DOHH2 (cell line): ENCODE measurements at regions not wholly inside any gene's neighbourhood (a gene's known extent, or its start where the extent isn't known, plus 50 kb on each side); places are given as distances from the start of the nearest gene placed in this dataset.

ENCODE experiments used
- H3F3A ChIP-seq: fragments of 200-600 bp; sonication (generic), shearing (Covaris generic); 2 replicates; pipeline ENCODE4 v1.6.0; 2016; ENCODE audit warnings: antibody characterized with exemption, mild to moderate bottlenecking; ENCODE audit not compliant: control insufficient read depth, insufficient read depth
- H3K27ac ChIP-seq: fragments of 200-600 bp; sonication (generic); 2 replicates; pipeline ENCODE4 v1.5.1; 2014; ENCODE audit warnings: low read depth, mild to moderate bottlenecking, low read length, moderate library complexity
- H3K27me3 ChIP-seq: fragments of 200-600 bp; sonication (generic); 2 replicates; pipeline ENCODE4 v1.6.1; 2014; ENCODE audit warnings: mild to moderate bottlenecking, low read length, mixed read lengths; ENCODE audit not compliant: control insufficient read depth
- H3K36me3 ChIP-seq: fragments of 200-600 bp; sonication (generic); 2 replicates; pipeline ENCODE4 v1.6.1; 2014; ENCODE audit warnings: mild to moderate bottlenecking, low read length, moderate library complexity, mixed read lengths; ENCODE audit not compliant: control insufficient read depth
- H3K4me1 ChIP-seq: fragments of 200-600 bp; sonication (generic); 2 replicates; pipeline ENCODE4 v1.6.1; 2014; ENCODE audit warnings: mild to moderate bottlenecking, low read length, mixed read lengths; ENCODE audit not compliant: control insufficient read depth
- H3K4me2 ChIP-seq: fragments of 200-600 bp; sonication (generic); 2 replicates; pipeline ENCODE4 v1.6.0; 2014; ENCODE audit warnings: mild to moderate bottlenecking, low read length, moderate library complexity
- H3K4me3 ChIP-seq: fragments of 200-600 bp; sonication (generic); 2 replicates; pipeline ENCODE4 v1.5.1; 2014; ENCODE audit warnings: mild to moderate bottlenecking, low read length, mixed read lengths
- H3K79me2 ChIP-seq: fragments of 200-600 bp; sonication (generic); 2 replicates; pipeline ENCODE4 v1.6.1; 2014; ENCODE audit warnings: mild to moderate bottlenecking, low read length, mixed read lengths; ENCODE audit not compliant: control insufficient read depth
- H3K9me2 ChIP-seq: fragments of 200-600 bp; sonication (generic); replicated peaks from 2 replicates; pipeline ENCODE4 v1.6.1; 2014; ENCODE audit warnings: mild to moderate bottlenecking, low read length, mixed read lengths; ENCODE audit not compliant: control insufficient read depth
- H3K9me3 ChIP-seq: fragments of 200-600 bp; sonication (generic); 2 replicates; pipeline ENCODE4 v1.6.1; 2014; ENCODE audit warnings: antibody characterized with exemption, low read length, mixed read lengths; ENCODE audit not compliant: control insufficient read depth, insufficient read depth
- H4K20me1 ChIP-seq: fragments of 200-600 bp; sonication (generic); 2 replicates; pipeline ENCODE4 v1.6.0; 2014; ENCODE audit warnings: low read depth, mild to moderate bottlenecking, antibody characterized with exemption, low read length, moderate library complexity; ENCODE audit not compliant: control insufficient read depth, insufficient read depth
- EZH2phosphoT487 ChIP-seq: fragments of 200-600 bp; sonication (generic); IDR thresholded peaks from 2 replicates; pipeline ENCODE4 v1.6.1; 2017; ENCODE audit warnings: borderline replicate concordance, mild to moderate bottlenecking, antibody characterized with exemption, low read length, moderate library complexity, mixed read lengths
- TF ChIP-seq, protein P1 (sequence below): fragments of 200-600 bp; sonication (generic); IDR thresholded peaks from one replicate; pipeline ENCODE4 v1.5.1; 2014; ENCODE audit warnings: antibody characterized with exemption, mild to moderate bottlenecking, low read depth, low read length; ENCODE audit not compliant: poor library complexity, severe bottlenecking

DNA sequence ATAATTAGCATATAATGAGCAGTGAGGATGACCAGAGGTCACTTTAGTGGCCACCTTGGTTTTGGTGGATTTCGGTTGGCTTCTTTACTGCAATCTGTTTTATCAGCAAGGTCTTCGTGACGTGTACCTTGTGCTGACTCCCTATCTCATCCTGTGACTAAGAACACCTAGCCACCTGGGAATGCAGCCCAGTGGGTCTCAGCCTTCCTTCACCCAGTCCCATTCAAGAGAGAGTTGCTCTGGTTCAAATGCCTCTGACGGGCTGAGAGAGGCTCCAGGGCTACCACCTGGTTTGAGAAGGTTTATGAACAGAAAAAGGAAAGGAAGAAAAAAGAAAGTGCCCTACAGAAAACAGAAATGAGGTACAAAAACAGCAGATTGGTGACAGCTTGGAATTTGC is 738.7 kb downstream of the SOCS6 start:
- H3K27me3 ChIP-seq = no peaks in the 10 kb centered on the region
- no peaks in the 10 kb centered on the region for H3K4me1 ChIP-seq
- H3K79me2 ChIP-seq = no peaks in the 10 kb centered on the region
- H4K20me1 ChIP-seq = no peaks in the 10 kb centered on the region
- no peaks in the 10 kb centered on the region for H3K9me2 ChIP-seq
- no peaks in the 10 kb centered on the region for H3K36me3 ChIP-seq
- H3K9me3 ChIP-seq = no peaks in the 10 kb centered on the region
- H3K4me2 ChIP-seq = no peak overlapping the region
- H3K27ac ChIP-seq = no peak overlapping the region
- TF ChIP-seq, protein P1, sequence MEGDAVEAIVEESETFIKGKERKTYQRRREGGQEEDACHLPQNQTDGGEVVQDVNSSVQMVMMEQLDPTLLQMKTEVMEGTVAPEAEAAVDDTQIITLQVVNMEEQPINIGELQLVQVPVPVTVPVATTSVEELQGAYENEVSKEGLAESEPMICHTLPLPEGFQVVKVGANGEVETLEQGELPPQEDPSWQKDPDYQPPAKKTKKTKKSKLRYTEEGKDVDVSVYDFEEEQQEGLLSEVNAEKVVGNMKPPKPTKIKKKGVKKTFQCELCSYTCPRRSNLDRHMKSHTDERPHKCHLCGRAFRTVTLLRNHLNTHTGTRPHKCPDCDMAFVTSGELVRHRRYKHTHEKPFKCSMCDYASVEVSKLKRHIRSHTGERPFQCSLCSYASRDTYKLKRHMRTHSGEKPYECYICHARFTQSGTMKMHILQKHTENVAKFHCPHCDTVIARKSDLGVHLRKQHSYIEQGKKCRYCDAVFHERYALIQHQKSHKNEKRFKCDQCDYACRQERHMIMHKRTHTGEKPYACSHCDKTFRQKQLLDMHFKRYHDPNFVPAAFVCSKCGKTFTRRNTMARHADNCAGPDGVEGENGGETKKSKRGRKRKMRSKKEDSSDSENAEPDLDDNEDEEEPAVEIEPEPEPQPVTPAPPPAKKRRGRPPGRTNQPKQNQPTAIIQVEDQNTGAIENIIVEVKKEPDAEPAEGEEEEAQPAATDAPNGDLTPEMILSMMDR = no peak
- TF ChIP-seq EZH2phosphoT487 = no peak
- H3F3A ChIP-seq = no peaks in the 10 kb centered on the region
- no peak overlapping the region for H3K4me3 ChIP-seq

DNA sequence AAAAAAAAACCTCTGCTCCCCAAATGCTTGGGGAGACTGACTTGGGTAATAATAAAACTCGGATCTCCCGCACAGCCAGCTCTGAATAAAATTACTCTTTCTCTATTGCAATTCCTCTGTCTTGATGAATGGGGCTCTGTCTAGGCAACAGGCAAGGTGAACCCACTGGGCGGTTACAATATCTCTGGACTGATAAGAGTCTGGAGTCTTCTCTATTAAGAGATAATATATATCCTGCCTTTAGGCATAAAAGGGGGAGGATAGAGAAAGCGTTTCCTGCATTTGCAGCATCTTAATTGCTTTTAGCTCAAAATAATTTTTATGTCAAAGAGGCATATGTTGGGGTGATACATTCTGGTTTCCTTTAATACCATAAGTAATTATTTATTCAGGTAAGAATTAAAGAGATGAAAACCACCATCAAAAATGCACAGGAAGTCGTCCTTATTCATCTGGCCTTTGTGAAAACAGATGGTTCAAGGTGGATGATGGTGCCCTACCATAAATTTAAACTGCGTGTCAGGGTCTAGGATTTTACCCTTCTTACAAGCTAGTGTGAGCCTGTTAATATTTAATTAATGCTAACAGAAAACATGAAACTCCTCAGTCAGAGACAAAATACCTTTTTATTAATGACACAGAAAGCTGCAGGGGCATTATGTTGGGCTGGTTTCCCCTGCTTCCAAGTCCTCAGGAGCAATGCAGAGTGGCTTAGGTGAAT is 736.8 kb downstream of the SOCS6 start:
- TF ChIP-seq, protein P1 = no peak
- TF ChIP-seq EZH2phosphoT487 = no peak
- H3K27ac ChIP-seq = no peak overlapping the region

DNA sequence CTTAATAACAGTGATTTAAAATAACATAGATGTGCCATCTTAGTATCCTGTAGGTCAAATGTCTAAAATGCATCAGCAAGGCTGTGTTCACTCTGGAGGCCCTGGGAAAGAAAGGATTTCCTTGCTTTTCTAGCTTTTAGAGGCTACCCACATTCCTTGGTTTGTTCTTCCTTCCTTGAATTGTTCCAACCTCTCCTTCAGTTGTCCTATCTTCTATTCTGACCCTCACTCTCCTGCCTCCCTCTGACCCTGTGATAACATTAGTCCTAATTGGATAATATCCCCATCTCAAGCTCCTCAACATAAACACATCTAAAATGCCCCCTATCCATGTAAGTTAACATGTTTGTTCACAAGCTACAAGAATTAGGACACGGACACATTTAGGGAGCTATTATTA is 733.5 kb downstream of the SOCS6 start:
- no peaks in the 10 kb centered on the region for H3K79me2 ChIP-seq
- no peak overlapping the region for H3K4me3 ChIP-seq
- H3F3A ChIP-seq = no peaks in the 10 kb centered on the region
- no peaks in the 10 kb centered on the region for H3K9me3 ChIP-seq
- no peaks in the 10 kb centered on the region for H3K36me3 ChIP-seq
- H3K4me2 ChIP-seq = no peak overlapping the region
- no peaks in the 10 kb centered on the region for H3K4me1 ChIP-seq
- TF ChIP-seq, protein P1 = no peak
- TF ChIP-seq EZH2phosphoT487 = no peak
- no peak overlapping the region for H3K27ac ChIP-seq
- no peaks in the 10 kb centered on the region for H3K9me2 ChIP-seq
- no peaks in the 10 kb centered on the region for H4K20me1 ChIP-seq
- H3K27me3 ChIP-seq = no peaks in the 10 kb centered on the region

More for the DNA sequence above, 736.8 kb downstream of the SOCS6 start:
- no peaks in the 10 kb centered on the region for H3K36me3 ChIP-seq
- no peaks in the 10 kb centered on the region for H3K27me3 ChIP-seq
- no peaks in the 10 kb centered on the region for H3K9me2 ChIP-seq
- no peaks in the 10 kb centered on the region for H3K9me3 ChIP-seq
- H3K79me2 ChIP-seq = no peaks in the 10 kb centered on the region
- no peak overlapping the region for H3K4me2 ChIP-seq
- H3K4me3 ChIP-seq = no peak overlapping the region
- no peaks in the 10 kb centered on the region for H3K4me1 ChIP-seq
- H4K20me1 ChIP-seq = no peaks in the 10 kb centered on the region
- no peaks in the 10 kb centered on the region for H3F3A ChIP-seq
